HepG2 (cell line): ENCODE measurements at regions not wholly inside any gene's neighbourhood (a gene's known extent, or its start where the extent isn't known, plus 50 kb on each side); places are given as distances from the start of the nearest gene placed in this dataset.

Source experiments
- ATF1 ChIP-seq: IDR thresholded peaks from 2 replicates; pipeline ENCODE4 v1.6.1; 2016; ENCODE audit warnings: mild to moderate bottlenecking, control low read depth
- GATAD1 ChIP-seq: IDR thresholded peaks from 2 replicates; pipeline ENCODE4 v1.6.1; 2016; ENCODE audit warnings: missing genetic modification reagents, missing compliant biosample characterization
- HBP1 ChIP-seq: IDR thresholded peaks from 2 replicates; pipeline ENCODE4 v1.6.1; 2016; ENCODE audit warnings: low read depth, control low read depth
- HCFC1 ChIP-seq: fragments of 150-350 bp; IDR thresholded peaks from 2 replicates; pipeline ENCODE4 v1.6.1; 2014; ENCODE audit warnings: low read depth, low read length
- LCORL ChIP-seq, 2 experiments: fragments of 450-650 bp in 1 of 2; sonication (generic) in 1 of 2; formaldehyde crosslinking in 1 of 2; IDR thresholded peaks; 2 replicates each; pipeline versions ENCODE4 v1.5.0 to v1.6.1; 2017 to 2020; ENCODE audit warnings: antibody characterized with exemption in 1 of 2, missing genetic modification reagents in 1 of 2
- POLR2A ChIP-seq, 2 experiments: IDR thresholded peaks; 2 replicates each; pipeline ENCODE4 v1.6.1; 2011; ENCODE audit warnings: low read depth in 2 of 2, low read length in 2 of 2, mild to moderate bottlenecking in 1 of 2, moderate library complexity in 1 of 2; ENCODE audit not compliant: insufficient read depth in 1 of 2
- THAP8 ChIP-seq: sonication (generic); formaldehyde crosslinking; IDR thresholded peaks from 2 replicates; pipeline ENCODE4 v1.5.1; 2020; ENCODE audit warnings: missing genetic modification reagents, mild to moderate bottlenecking, borderline replicate concordance
- ZBTB46 ChIP-seq: sonication (generic); formaldehyde crosslinking; IDR thresholded peaks from 2 replicates; pipeline ENCODE4 v1.4.0; 2020; ENCODE audit warnings: mild to moderate bottlenecking, missing genetic modification reagents, borderline replicate concordance
- ZC3H4 ChIP-seq: sonication (generic); formaldehyde crosslinking; IDR thresholded peaks from 2 replicates; pipeline ENCODE4 v1.4.0; 2020; ENCODE audit warnings: missing genetic modification reagents, borderline replicate concordance
- ZNF10 ChIP-seq: sonication (generic); formaldehyde crosslinking; IDR thresholded peaks from 2 replicates; pipeline ENCODE4 v1.4.0; 2020; ENCODE audit warnings: mild to moderate bottlenecking, low read depth, missing genetic modification reagents, borderline replicate concordance
- ZNF138 ChIP-seq: sonication (generic); formaldehyde crosslinking; IDR thresholded peaks from 2 replicates; pipeline ENCODE4 v1.5.0; 2020; ENCODE audit warnings: mild to moderate bottlenecking, low read depth, missing genetic modification reagents
- ZNF317 ChIP-seq: sonication (generic); formaldehyde crosslinking; IDR thresholded peaks from 2 replicates; pipeline ENCODE4 v1.5.0; 2020; ENCODE audit warnings: mild to moderate bottlenecking, missing genetic modification reagents
- ZNF501 ChIP-seq: sonication (generic); formaldehyde crosslinking; IDR thresholded peaks from 2 replicates; pipeline ENCODE4 v1.5.1; 2020; ENCODE audit warnings: mild to moderate bottlenecking, moderate library complexity, missing genetic modification reagents
- ZNF552 ChIP-seq: sonication (generic); formaldehyde crosslinking; IDR thresholded peaks from 2 replicates; pipeline ENCODE4 v1.9.0; 2022; ENCODE audit warnings: missing genetic modification reagents, mild to moderate bottlenecking, borderline replicate concordance
- ZNF580 ChIP-seq: IDR thresholded peaks from 2 replicates; pipeline ENCODE4 v1.6.1; 2016; ENCODE audit warnings: low read depth, borderline replicate concordance
- ZNF7 ChIP-seq: IDR thresholded peaks from 2 replicates; pipeline ENCODE4 v1.6.1; 2016; ENCODE audit warnings: missing biosample characterization, missing genetic modification reagents
- ZNF780A ChIP-seq: sonication (generic); formaldehyde crosslinking; IDR thresholded peaks from 2 replicates; pipeline ENCODE4 v1.8.0; 2022; ENCODE audit warnings: mild to moderate bottlenecking, missing genetic modification reagents, moderate library complexity
- ZNF790 ChIP-seq: sonication (generic); formaldehyde crosslinking; IDR thresholded peaks from 2 replicates; pipeline ENCODE4 v1.8.0; 2022; ENCODE audit warnings: missing genetic modification reagents, mild to moderate bottlenecking, borderline replicate concordance
- ZNF883 ChIP-seq: sonication (generic); formaldehyde crosslinking; IDR thresholded peaks from 2 replicates; pipeline ENCODE4 v1.5.1; 2020; ENCODE audit warnings: mild to moderate bottlenecking, missing genetic modification reagents; ENCODE audit errors: not compliant biosample characterization
- TF ChIP-seq, protein P1 (sequence below): sonication (generic); formaldehyde crosslinking; IDR thresholded peaks from 2 replicates; pipeline ENCODE4 v1.4.0; 2020; ENCODE audit warnings: missing genetic modification reagents, mild to moderate bottlenecking, borderline replicate concordance
- TF ChIP-seq, protein P2 (sequence below): sonication (generic); formaldehyde crosslinking; IDR thresholded peaks from 2 replicates; pipeline ENCODE4 v1.4.0; 2020; ENCODE audit warnings: missing genetic modification reagents

DNA sequence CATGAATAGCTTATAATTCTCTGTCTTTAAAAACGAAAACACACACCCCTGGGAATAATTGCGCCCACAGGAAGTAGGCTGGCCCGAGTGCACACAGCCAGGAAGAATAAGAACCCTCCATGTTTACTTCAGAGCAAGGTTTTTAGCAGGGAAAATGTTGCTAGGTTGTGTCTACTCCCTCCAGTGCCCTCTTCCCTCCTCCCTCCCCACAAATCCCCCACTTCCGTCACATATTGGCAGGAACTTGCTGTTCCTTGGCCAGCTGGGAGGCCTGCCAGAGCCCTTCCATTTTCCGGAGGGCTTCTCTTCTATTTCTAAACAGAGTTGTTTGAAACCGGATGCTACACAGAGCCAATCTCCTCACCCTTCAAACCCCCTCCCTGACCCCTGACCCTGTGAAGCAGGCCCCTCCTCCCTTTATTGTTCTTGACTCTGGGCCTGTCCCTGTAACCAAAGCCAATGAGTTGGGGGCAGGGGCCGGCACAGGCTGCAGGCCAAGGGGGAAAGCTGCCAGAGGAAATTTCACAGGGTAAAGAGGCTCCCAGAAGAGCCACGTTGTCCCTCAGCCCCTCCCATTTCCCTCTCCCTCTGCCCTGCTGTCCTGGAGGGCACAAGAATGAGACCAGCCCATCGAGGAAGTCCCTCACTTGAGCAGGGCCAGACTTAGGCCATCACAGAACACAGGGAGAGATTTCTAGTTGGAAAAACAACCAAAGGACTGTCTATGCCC lies 49.8 kb upstream of the LGALSL start (continued):
- TF ChIP-seq ZBTB46 (no peak), ZNF883 (no peak), ZNF552 (no peak), POLR2A (IDR thresholded peaks at IDR 0.05; ENCODE audit: insufficient read depth in 1 of 2, low read depth in 2 of 2, low read length in 2 of 2) (no peak), ZNF10 (CRISPR knock-in tag) (no peak), HBP1 (CRISPR knock-in tag) (no peak), THAP8 (CRISPR knock-in tag) (no peak), ZNF317 (CRISPR knock-in tag) (no peak), ZNF790 (CRISPR knock-in tag) (no peak), ZNF580 (CRISPR knock-in tag) (no peak), GATAD1 (peak; percentile 29; the same call in 1 of the 2 replicates), ZNF780A (CRISPR knock-in tag) (no peak), HCFC1 (no peak), ZNF501 (CRISPR knock-in tag) (0 out of 2 replicates have a peak, but pooled peaks have one; percentile 43), LCORL (IDR thresholded peaks at IDR 0.05) (no peak), LCORL (CRISPR knock-in tag; IDR thresholded peaks at IDR 0.05) (no peak), ZNF138 (CRISPR knock-in tag) (no peak), ZC3H4 (CRISPR knock-in tag) (no peak), ATF1 (CRISPR knock-in tag) (no peak), ZNF7 (CRISPR knock-in tag) (no peak)
- TF ChIP-seq, protein P1, sequence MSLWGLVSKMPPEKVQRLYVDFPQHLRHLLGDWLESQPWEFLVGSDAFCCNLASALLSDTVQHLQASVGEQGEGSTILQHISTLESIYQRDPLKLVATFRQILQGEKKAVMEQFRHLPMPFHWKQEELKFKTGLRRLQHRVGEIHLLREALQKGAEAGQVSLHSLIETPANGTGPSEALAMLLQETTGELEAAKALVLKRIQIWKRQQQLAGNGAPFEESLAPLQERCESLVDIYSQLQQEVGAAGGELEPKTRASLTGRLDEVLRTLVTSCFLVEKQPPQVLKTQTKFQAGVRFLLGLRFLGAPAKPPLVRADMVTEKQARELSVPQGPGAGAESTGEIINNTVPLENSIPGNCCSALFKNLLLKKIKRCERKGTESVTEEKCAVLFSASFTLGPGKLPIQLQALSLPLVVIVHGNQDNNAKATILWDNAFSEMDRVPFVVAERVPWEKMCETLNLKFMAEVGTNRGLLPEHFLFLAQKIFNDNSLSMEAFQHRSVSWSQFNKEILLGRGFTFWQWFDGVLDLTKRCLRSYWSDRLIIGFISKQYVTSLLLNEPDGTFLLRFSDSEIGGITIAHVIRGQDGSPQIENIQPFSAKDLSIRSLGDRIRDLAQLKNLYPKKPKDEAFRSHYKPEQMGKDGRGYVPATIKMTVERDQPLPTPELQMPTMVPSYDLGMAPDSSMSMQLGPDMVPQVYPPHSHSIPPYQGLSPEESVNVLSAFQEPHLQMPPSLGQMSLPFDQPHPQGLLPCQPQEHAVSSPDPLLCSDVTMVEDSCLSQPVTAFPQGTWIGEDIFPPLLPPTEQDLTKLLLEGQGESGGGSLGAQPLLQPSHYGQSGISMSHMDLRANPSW (CRISPR knock-in tag), result no peak
- TF ChIP-seq, protein P2, sequence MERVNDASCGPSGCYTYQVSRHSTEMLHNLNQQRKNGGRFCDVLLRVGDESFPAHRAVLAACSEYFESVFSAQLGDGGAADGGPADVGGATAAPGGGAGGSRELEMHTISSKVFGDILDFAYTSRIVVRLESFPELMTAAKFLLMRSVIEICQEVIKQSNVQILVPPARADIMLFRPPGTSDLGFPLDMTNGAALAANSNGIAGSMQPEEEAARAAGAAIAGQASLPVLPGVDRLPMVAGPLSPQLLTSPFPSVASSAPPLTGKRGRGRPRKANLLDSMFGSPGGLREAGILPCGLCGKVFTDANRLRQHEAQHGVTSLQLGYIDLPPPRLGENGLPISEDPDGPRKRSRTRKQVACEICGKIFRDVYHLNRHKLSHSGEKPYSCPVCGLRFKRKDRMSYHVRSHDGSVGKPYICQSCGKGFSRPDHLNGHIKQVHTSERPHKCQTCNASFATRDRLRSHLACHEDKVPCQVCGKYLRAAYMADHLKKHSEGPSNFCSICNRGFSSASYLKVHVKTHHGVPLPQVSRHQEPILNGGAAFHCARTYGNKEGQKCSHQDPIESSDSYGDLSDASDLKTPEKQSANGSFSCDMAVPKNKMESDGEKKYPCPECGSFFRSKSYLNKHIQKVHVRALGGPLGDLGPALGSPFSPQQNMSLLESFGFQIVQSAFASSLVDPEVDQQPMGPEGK (CRISPR knock-in tag), result peak; percentile 82
